Epithelial cell of esophagus (primary cell): ENCODE measurements at regions not wholly inside any gene's neighbourhood (a gene's known extent, or its start where the extent isn't known, plus 50 kb on each side); places are given as distances from the start of the nearest gene placed in this dataset.
"Not testable (repeated sequence)": the region's sequence is repeated elsewhere in the genome, so short reads cannot be mapped to it uniquely, and the experiment has no call there.

Experiments used
- DNase-seq: peaks from one replicate; pipeline ENCODE4 v3.0.0; 2010; ENCODE audit warnings: low read depth
- H3K4me3 ChIP-seq: 2 replicates; pipeline ENCODE4 v1.5.1; 2011; ENCODE audit warnings: mild to moderate bottlenecking, low read length, control low read depth
- TF ChIP-seq, protein P1 (sequence below): IDR thresholded peaks from 2 replicates; pipeline ENCODE4 v1.5.1; 2011; ENCODE audit warnings: low read depth, mild to moderate bottlenecking, low read length, control low read depth, inconsistent platforms; ENCODE audit not compliant: insufficient read depth; ENCODE audit errors: missing control alignments

- no peak overlapping the region for H3K4me3 ChIP-seq
- TF ChIP-seq, protein P1, sequence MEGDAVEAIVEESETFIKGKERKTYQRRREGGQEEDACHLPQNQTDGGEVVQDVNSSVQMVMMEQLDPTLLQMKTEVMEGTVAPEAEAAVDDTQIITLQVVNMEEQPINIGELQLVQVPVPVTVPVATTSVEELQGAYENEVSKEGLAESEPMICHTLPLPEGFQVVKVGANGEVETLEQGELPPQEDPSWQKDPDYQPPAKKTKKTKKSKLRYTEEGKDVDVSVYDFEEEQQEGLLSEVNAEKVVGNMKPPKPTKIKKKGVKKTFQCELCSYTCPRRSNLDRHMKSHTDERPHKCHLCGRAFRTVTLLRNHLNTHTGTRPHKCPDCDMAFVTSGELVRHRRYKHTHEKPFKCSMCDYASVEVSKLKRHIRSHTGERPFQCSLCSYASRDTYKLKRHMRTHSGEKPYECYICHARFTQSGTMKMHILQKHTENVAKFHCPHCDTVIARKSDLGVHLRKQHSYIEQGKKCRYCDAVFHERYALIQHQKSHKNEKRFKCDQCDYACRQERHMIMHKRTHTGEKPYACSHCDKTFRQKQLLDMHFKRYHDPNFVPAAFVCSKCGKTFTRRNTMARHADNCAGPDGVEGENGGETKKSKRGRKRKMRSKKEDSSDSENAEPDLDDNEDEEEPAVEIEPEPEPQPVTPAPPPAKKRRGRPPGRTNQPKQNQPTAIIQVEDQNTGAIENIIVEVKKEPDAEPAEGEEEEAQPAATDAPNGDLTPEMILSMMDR: no peak
- DNase-seq: no peak
These were observed 70.2 kb upstream of the EEF1E1 start for GRCh38 chr6:8172530-8172929.

DNA sequence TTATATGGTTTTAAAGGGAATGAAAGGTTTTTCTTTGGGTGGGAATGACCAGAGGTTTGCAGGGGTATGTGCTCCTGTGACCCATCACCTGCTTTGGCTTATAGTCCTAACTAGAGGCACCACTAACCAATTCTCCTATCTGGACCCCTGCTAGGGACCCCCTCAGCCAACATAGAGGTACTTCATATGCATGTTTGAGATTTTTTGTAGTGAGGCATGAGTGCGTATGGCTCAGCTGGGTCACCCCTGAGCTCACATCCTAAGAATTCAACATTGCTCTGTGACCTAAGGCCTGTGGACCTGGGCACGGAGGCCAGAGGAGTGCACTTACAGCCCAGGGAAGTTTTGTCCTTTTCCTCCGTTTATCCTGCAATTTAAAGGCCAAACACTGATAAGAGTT is 68.4 kb upstream of the EEF1E1 start:
- TF ChIP-seq, protein P1: no peak
- no peak for DNase-seq
- H3K4me3 ChIP-seq: no peak overlapping the region

GRCh38 chr6:8170245-8170644 is 67.9 kb upstream of the EEF1E1 start:
- H3K4me3 ChIP-seq: no peak overlapping the region
- DNase-seq: no peak
- TF ChIP-seq, protein P1: no peak

- H3K4me3 ChIP-seq: no peak overlapping the region
- TF ChIP-seq, protein P1: no peak
- no peak for DNase-seq
These were observed 63.8 kb upstream of the EEF1E1 start for GRCh38 chr6:8166156-8166555.

- not testable (repeated sequence) for DNase-seq
These were observed 62.7 kb upstream of the EEF1E1 start for GRCh38 chr6:8165008-8165407.

GRCh38 chr6:8164281-8164680 is 61.9 kb upstream of the EEF1E1 start:
- not testable (repeated sequence) for DNase-seq, H3K4me3 ChIP-seq

More at GRCh38 chr6:8165008-8165407, 62.7 kb upstream of the EEF1E1 start:
- H3K4me3 ChIP-seq: not testable (repeated sequence)

- H3K4me3 ChIP-seq: no peak overlapping the region
- no peak for DNase-seq
- TF ChIP-seq, protein P1: no peak
These were observed 57.6 kb upstream of the EEF1E1 start for GRCh38 chr6:8159966-8160365.

- TF ChIP-seq, protein P1: no peak
- no peak overlapping the region for H3K4me3 ChIP-seq
- no peak for DNase-seq
These were observed 55.5 kb upstream of the EEF1E1 start for GRCh38 chr6:8157839-8158238.
